CD14-positive monocyte (primary cell): ENCODE measurements at regions not wholly inside any gene's neighbourhood (a gene's known extent, or its start where the extent isn't known, plus 50 kb on each side); places are given as distances from the start of the nearest gene placed in this dataset.

Source experiments
- DNase-seq, 3 donors: peaks; one replicate each; pipeline ENCODE4 v3.0.0-alpha.2; 2011 to 2022
- H2AFZ ChIP-seq: 2 replicates; pipeline ENCODE4 v1.6.0; 2012; ENCODE audit warnings: mild to moderate bottlenecking, low read depth, low read length, inconsistent platforms; ENCODE audit not compliant: insufficient read depth, poor library complexity, severe bottlenecking
- H3K27ac ChIP-seq, 2 donors: 1 replicate in 1 of 2; 2 replicates in 1 of 2; pipeline ENCODE4 v1.5.1; 2012 to 2013; ENCODE audit warnings: low read length in 2 of 2, control low read depth in 1 of 2, inconsistent platforms in 1 of 2, low read depth in 1 of 2, mild to moderate bottlenecking in 1 of 2
- H3K27me3 ChIP-seq, 2 donors: one replicate each; pipeline versions ENCODE4 v1.6.0 to v1.6.1; 2011 to 2013; ENCODE audit warnings: low read length in 2 of 2; ENCODE audit not compliant: control insufficient read depth in 2 of 2, insufficient read depth in 2 of 2
- H3K36me3 ChIP-seq, 2 donors: replicated peaks in 1 of 2; 1 replicate in 1 of 2; 2 replicates in 1 of 2; pipeline versions ENCODE4 v1.5.1 to v1.6.1; 2012 to 2013; ENCODE audit warnings: low read length in 2 of 2, control low read depth in 1 of 2, inconsistent platforms in 1 of 2, mild to moderate bottlenecking in 1 of 2; ENCODE audit not compliant: insufficient read depth in 2 of 2, control insufficient read depth in 1 of 2
- H3K4me1 ChIP-seq, 2 donors: 1 replicate in 1 of 2; 2 replicates in 1 of 2; pipeline versions ENCODE4 v1.5.1 to v1.6.1; 2012 to 2013; ENCODE audit warnings: low read length in 2 of 2, control low read depth in 1 of 2, inconsistent platforms in 1 of 2, mild to moderate bottlenecking in 1 of 2, moderate library complexity in 1 of 2; ENCODE audit not compliant: insufficient read depth in 2 of 2, control insufficient read depth in 1 of 2
- H3K4me2 ChIP-seq: replicated peaks from 2 replicates; pipeline ENCODE3; 2012; ENCODE audit warnings: low read length, moderate library complexity, mild to moderate bottlenecking; ENCODE audit not compliant: poor library complexity, severe bottlenecking; ENCODE audit errors: extremely low read depth
- H3K4me3 ChIP-seq, 3 experiments: fragments of 200-600 bp in 1 of 3; sonication (generic) in 1 of 3; replicated peaks in 1 of 3; 1 replicate in 2 of 3; 2 replicates in 1 of 3; pipeline ENCODE4 v1.5.1; 2011 to 2013; ENCODE audit warnings: low read length in 3 of 3, mild to moderate bottlenecking in 3 of 3, control low read depth in 2 of 3, low read depth in 2 of 3, inconsistent platforms in 1 of 3, moderate library complexity in 1 of 3
- H3K79me2 ChIP-seq: 2 replicates; pipeline ENCODE4 v1.6.0; 2012; ENCODE audit warnings: mild to moderate bottlenecking, control low read depth, inconsistent platforms, low read length, moderate library complexity; ENCODE audit not compliant: insufficient read depth
- H3K9ac ChIP-seq: 2 replicates; pipeline ENCODE4 v1.6.0; 2017; ENCODE audit warnings: low read length, mild to moderate bottlenecking; ENCODE audit not compliant: insufficient read depth, poor library complexity, severe bottlenecking
- H3K9me3 ChIP-seq, 2 donors: replicated peaks in 1 of 2; 1 replicate in 1 of 2; 2 replicates in 1 of 2; pipeline versions ENCODE4 v1.5.1 to v1.6.1; 2012 to 2013; ENCODE audit warnings: low read length in 2 of 2, control low read depth in 1 of 2; ENCODE audit not compliant: control insufficient read depth in 1 of 2, insufficient read depth in 1 of 2
- H4K20me1 ChIP-seq: 2 replicates; pipeline ENCODE4 v1.6.0; 2012; ENCODE audit warnings: mild to moderate bottlenecking, low read length, control low read depth, moderate library complexity; ENCODE audit not compliant: insufficient read depth
- H3K27ac Mint-ChIP-seq, 7 donors: one replicate each; pipeline ENCODE4 v1.8.0; 2020; ENCODE audit warnings: mild to moderate bottlenecking in 7 of 7, mixed read lengths in 7 of 7, moderate library complexity in 6 of 7, inconsistent platforms in 2 of 7
- H3K27me3 Mint-ChIP-seq, 3 donors: one replicate each; pipeline ENCODE4 v1.8.0; 2021 to 2022; ENCODE audit warnings: low read depth in 3 of 3, mild to moderate bottlenecking in 3 of 3, mixed read lengths in 3 of 3, moderate library complexity in 3 of 3, inconsistent platforms in 1 of 3
- H3K36me3 Mint-ChIP-seq, 2 donors: one replicate each; pipeline ENCODE4 v1.8.0; 2020; ENCODE audit warnings: mixed read lengths in 2 of 2, inconsistent platforms in 1 of 2, mild to moderate bottlenecking in 1 of 2
- H3K4me1 Mint-ChIP-seq: one replicate; pipeline ENCODE4 v1.8.0; 2020; ENCODE audit warnings: mild to moderate bottlenecking, mixed read lengths
- H3K4me3 Mint-ChIP-seq, 2 donors: one replicate each; pipeline ENCODE4 v1.8.0; 2020; ENCODE audit warnings: mild to moderate bottlenecking in 2 of 2, mixed read lengths in 2 of 2, moderate library complexity in 1 of 2
- H3K9me3 Mint-ChIP-seq, 7 donors: one replicate each; pipeline ENCODE4 v1.8.0; 2020 to 2022; ENCODE audit warnings: mixed read lengths in 7 of 7, mild to moderate bottlenecking in 6 of 7, moderate library complexity in 6 of 7, inconsistent platforms in 2 of 7
- CTCF ChIP-seq: fragments of 200-600 bp; IDR thresholded peaks from one replicate; pipeline ENCODE4 v1.8.0; 2022; ENCODE audit warnings: antibody characterized with exemption, mild to moderate bottlenecking
- WGBS: methylation state at CpG from one replicate; pipeline ENCODE4 v1.1.5; 2013; ENCODE audit warnings: missing lambda C conversion rate; ENCODE audit not compliant: insufficient coverage; 5-methylcytosine and 5-hydroxymethylcytosine counted together
- intact Hi-C, 2 donors: fragments of 100-400 bp; cut with micrococcal nuclease; formaldehyde crosslinking; loops; one replicate each; pipeline versions ENCODE4 v1.15.0 to v1.15.1; 2023

- Mint-ChIP-seq H3K27me3 (peaks cover 1 to 5% (median 3%) of the 10 kb centered on the region in 3 donors), H3K27ac (no peak overlapping the region)
- WGBS: 60% methylated on average over 1 of the region's 6 CpGs
Observed at GRCh38 chr5:152177626-152178349, 227.3 kb downstream of the NMUR2 start.

GRCh38 chr5:152171888-152172287 is 233.2 kb downstream of the NMUR2 start:
- Histone ChIP-seq H4K20me1 (no peaks in the 10 kb centered on the region), H3K4me3 (no peak overlapping the region), H3K36me3 (no peaks in the 10 kb centered on the region), H3K27me3 (no peaks in the 10 kb centered on the region), H2AFZ (no peak overlapping the region), H3K27ac (no peak overlapping the region), H3K4me2 (no peak overlapping the region), H3K9ac (no peak overlapping the region), H3K4me1 (no peaks in the 10 kb centered on the region), H3K9me3 (no peaks in the 10 kb centered on the region), H3K79me2 (no peaks in the 10 kb centered on the region)
- no peaks in the 10 kb centered on the region for H3K4me1 Mint-ChIP-seq
- H3K27me3 Mint-ChIP-seq: peaks cover 1 to 5% (median 4%) of the 10 kb centered on the region in 3 donors
- H3K27ac Mint-ChIP-seq: no peak overlapping the region
- intact Hi-C loops: no loop called here
- TF ChIP-seq CTCF: no peak
- no peak overlapping the region for H3K4me3 Mint-ChIP-seq
- no peaks in the 10 kb centered on the region for H3K36me3 Mint-ChIP-seq
- peaks cover 0 to 3% (median 2%) of the 10 kb centered on the region in 7 donors for H3K9me3 Mint-ChIP-seq
- 100% methylated on average over 1 of the region's 1 CpG for WGBS
- DNase-seq: no peak

More at GRCh38 chr5:152177626-152178349, 227.3 kb downstream of the NMUR2 start:
- Histone ChIP-seq H3K4me1 (no peaks in the 10 kb centered on the region), H3K4me3 (no peak overlapping the region), H3K79me2 (no peaks in the 10 kb centered on the region), H3K27me3 (no peaks in the 10 kb centered on the region), H3K36me3 (no peaks in the 10 kb centered on the region), H2AFZ (no peak overlapping the region), H3K9ac (no peak overlapping the region), H3K27ac (no peak overlapping the region), H3K4me2 (no peak overlapping the region), H3K9me3 (peaks cover 5 to 11% of the 10 kb centered on the region in 2 donors), H4K20me1 (no peaks in the 10 kb centered on the region)
- no peak for DNase-seq
- intact Hi-C loops: no loop called here
- no peak for TF ChIP-seq CTCF
- no peaks in the 10 kb centered on the region for H3K36me3 Mint-ChIP-seq
- no peak overlapping the region for H3K4me3 Mint-ChIP-seq
- no peaks in the 10 kb centered on the region for H3K4me1 Mint-ChIP-seq
- H3K9me3 Mint-ChIP-seq: peaks cover 3 to 24% (median 6%) of the 10 kb centered on the region in 7 donors
